ENCODE measurements at regions not wholly inside any gene's neighbourhood (a gene's known extent, or its start where the extent isn't known, plus 50 kb on each side); places are given as distances from the start of the nearest gene placed in this dataset.

GRCh38 chr18:72940509-72940908 is 72.7 kb upstream of the NETO1 start:
- no peak for DNase-seq

- DNase-seq = no peak
Measured at GRCh38 chr18:72935744-72936143, 68.0 kb upstream of the NETO1 start.

- DNase-seq = no peak
Measured at GRCh38 chr18:72922895-72923294, 55.1 kb upstream of the NETO1 start.
